GM12874 (cell line): ENCODE measurements at regions not wholly inside any gene's neighbourhood (a gene's known extent, or its start where the extent isn't known, plus 50 kb on each side); places are given as distances from the start of the nearest gene placed in this dataset.
A peak's percentile ranks its signal among the peaks of the same experiment; 100 is the strongest.

Experiments used
- CTCF ChIP-seq: IDR thresholded peaks from 2 replicates; pipeline ENCODE4 v1.5.1; 2011; ENCODE audit warnings: low read depth, mild to moderate bottlenecking, control low read depth, low read length, moderate library complexity; ENCODE audit not compliant: insufficient read depth

GRCh38 chrX:93468075-93468474 lies 205.3 kb downstream of the NAP1L3 start:
- no peak for TF ChIP-seq CTCF

- TF ChIP-seq CTCF, result no peak
Measured at GRCh38 chrX:93466383-93466782, 207.0 kb downstream of the NAP1L3 start.

- TF ChIP-seq CTCF, result no peak
Measured at GRCh38 chrX:93461060-93461459, 212.3 kb downstream of the NAP1L3 start.

DNA sequence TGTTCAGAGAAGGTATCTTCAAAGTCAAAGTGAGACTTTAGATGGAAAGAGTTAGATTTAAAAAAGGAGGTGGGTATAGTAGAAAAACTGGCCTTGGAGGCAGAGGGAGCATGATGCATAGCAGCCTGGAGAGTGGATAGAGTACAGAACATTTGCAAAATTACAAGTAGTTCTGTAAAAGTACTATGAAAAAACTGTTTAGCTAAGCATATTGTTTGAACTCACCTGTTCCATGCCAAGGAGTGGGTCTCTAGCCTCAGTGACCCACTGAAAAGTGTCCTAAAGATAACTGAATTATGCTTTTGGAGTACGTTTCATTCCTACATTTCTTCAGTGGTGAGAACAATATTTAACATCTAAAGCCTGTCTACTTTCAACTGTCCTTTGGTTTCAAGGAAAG lies 218.9 kb downstream of the NAP1L3 start:
- TF ChIP-seq CTCF, result no peak

GRCh38 chrX:93428497-93428896 lies 244.9 kb downstream of the NAP1L3 start:
- TF ChIP-seq CTCF, result no peak

DNA sequence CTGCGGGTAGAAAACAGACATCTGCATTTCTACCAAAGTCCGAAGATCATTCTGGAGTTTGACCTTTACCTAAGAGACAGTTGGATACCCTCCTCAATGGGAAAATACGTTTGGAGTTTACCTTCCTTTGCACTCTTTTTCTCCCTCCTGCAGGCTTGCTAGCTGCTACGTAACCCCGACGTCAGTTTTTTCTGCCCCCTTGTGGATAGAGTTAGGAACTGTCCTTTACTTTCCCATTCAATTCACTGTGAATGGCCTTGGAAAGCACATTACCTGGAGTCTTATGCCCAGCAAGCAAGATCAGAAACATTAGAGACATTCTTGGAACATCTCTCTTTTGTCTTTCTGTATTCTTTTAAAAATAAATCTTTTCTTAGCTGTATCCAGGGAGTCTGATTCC lies 250.7 kb downstream of the NAP1L3 start:
- TF ChIP-seq CTCF, result peak; percentile 31; the same call in 1 of the 2 replicates

DNA sequence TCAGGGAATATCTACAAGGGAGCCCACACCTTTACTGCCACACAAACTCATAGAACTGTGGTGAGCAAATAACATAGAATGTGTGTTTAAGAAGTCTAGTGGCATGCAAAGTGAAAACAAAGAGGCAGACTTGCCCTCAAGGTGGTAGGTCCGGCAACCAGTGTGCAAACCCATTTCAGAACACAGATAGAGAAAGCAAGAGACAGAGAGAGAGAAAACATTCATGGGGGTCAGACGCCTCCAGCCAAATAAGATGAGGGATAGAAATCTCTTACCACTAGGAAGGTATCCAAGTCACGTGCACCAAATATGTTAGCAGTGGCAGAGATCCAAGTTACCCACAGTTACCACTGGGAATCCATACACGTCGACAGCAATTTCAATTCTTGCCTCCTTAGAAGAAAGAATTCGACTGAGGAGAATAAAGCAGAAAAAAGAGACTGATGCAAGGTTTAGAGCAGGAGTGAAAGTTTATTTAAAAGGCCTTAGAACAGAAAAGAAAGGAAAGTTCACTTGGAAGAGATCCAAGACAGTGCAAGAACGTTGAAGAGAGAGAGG lies 252.8 kb downstream of the NAP1L3 start:
- TF ChIP-seq CTCF, result no peak
